Activated T-helper 17 cell treated with anti-CD3 and anti-CD28 coated beads, Interleukin-2, amount 50 U/mL, for 72 hours (primary cell): ENCODE measurements at regions not wholly inside any gene's neighbourhood (a gene's known extent, or its start where the extent isn't known, plus 50 kb on each side); places are given as distances from the start of the nearest gene placed in this dataset.
"Not testable (repeated sequence)": the region's sequence is repeated elsewhere in the genome, so short reads cannot be mapped to it uniquely, and the experiment has no call there.

Experiments
- ATAC-seq: fragments of 150-1000 bp; cut with Tn5 transposase; replicated peaks from 2 replicates; pipeline ENCODE4 v1.10.0; 2021; ENCODE audit warnings: mild to moderate bottlenecking, moderate library complexity
- H3K27ac Mint-ChIP-seq: one replicate; pipeline ENCODE4 v1.8.0; 2022; ENCODE audit warnings: mixed read lengths
- H3K27me3 Mint-ChIP-seq: one replicate; pipeline ENCODE4 v1.8.0; 2022; ENCODE audit warnings: mixed read lengths
- H3K36me3 Mint-ChIP-seq: one replicate; pipeline ENCODE4 v1.8.0; 2022; ENCODE audit warnings: low read depth, mild to moderate bottlenecking, mixed read lengths
- H3K4me1 Mint-ChIP-seq: one replicate; pipeline ENCODE4 v1.8.0; 2022; ENCODE audit warnings: mixed read lengths
- H3K4me3 Mint-ChIP-seq: one replicate; pipeline ENCODE4 v1.8.0; 2022; ENCODE audit warnings: mild to moderate bottlenecking, mixed read lengths
- H3K9me3 Mint-ChIP-seq: one replicate; pipeline ENCODE4 v1.8.0; 2022; ENCODE audit warnings: mixed read lengths

DNA sequence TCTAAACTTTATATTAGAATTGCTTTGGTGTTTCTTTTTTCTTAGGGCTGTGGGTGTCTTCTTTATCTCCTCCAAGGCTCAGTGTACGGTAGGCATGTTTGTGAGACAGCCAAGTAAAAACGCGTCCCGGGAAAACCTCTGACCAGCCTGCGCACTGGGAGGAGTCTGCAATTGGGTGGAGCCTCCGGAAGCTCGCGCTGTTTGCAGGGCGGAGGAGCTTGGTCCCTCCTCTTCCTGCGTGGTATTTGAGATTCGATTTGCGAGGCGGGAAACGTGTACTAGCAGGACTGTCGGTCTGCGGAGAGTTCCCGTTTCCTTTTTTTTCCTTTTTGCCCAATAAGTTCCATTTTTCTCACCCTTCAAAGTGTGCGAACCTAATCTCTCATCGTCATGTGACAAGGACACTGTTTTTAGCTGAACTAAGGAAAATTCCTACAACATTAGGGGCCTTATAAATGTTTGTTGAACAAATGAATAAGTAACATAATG is 182.1 kb upstream of the OTX2 start:
- Mint-ChIP-seq H3K4me3 (no peak overlapping the region), H3K4me1 (no peaks in the 10 kb centered on the region), H3K27me3 (no peaks in the 10 kb centered on the region), H3K9me3 (peaks cover 4% of the 10 kb centered on the region), H3K27ac (no peak overlapping the region), H3K36me3 (no peaks in the 10 kb centered on the region)
- ATAC-seq, result no peak

DNA sequence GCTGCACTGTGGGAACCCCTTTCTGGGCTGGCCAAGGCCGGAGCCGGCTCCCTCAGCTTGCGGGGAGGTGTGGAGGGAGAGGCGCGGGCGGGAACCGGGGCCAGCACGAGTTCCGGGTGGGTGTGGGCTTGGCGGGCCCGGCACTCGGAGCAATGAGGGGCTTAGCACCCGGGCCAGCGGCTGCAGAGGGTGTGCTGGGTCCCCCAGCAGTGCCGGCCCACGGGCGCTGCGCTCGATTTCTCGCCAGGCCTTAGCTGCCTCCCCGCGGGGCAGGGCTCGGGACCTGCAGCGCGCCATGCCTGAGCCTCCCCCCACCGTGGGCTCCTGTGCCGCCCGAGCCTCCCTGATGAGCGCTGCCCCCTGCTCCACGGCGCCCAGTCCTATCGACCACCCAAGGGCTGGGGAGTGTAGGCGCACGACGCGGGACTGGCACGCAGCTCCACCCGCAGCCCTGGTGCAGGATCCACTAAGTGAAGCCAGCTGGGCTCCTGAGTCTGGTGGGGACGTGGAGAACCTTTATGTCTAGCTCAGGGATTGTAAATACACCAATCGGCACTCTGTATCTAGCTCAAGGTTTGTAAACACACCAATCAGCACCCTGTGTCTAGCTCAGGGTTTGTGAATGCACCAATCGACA is 180.8 kb upstream of the OTX2 start:
- ATAC-seq, H3K4me1 Mint-ChIP-seq, H3K27me3 Mint-ChIP-seq, H3K9me3 Mint-ChIP-seq, H3K36me3 Mint-ChIP-seq, H3K4me3 Mint-ChIP-seq, H3K27ac Mint-ChIP-seq: not testable (repeated sequence)

- Mint-ChIP-seq H3K4me1 (no peaks in the 10 kb centered on the region), H3K36me3 (no peaks in the 10 kb centered on the region), H3K9me3 (peaks cover 4% of the 10 kb centered on the region), H3K27me3 (no peaks in the 10 kb centered on the region), H3K4me3 (no peak overlapping the region), H3K27ac (no peak overlapping the region)
- no peak for ATAC-seq
Observed at GRCh38 chr14:56989359-56989758, 179.1 kb upstream of the OTX2 start.

DNA sequence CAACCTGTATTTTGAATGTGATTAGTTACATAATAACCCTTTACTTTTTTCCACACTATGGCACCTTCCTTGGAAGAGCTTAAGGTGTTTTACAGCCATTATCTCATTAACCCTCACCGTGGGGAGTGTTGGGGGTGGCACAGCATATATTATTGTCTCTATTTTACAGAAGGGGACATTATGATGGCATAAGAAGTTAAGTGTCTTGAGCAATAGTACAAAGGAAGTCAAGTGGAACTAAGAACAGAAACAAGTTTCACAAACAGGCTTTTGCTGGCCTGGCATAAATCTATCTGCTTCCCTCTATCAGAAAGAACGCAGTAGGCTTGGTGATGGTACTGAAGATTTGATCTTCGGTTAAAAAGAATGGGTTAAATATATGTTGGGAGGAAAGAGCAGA is 169.7 kb upstream of the OTX2 start:
- no peaks in the 10 kb centered on the region for H3K9me3 Mint-ChIP-seq
- peaks cover 14% of the 10 kb centered on the region for H3K27me3 Mint-ChIP-seq
- no peaks in the 10 kb centered on the region for H3K4me1 Mint-ChIP-seq
- no peaks in the 10 kb centered on the region for H3K36me3 Mint-ChIP-seq
- no peak for ATAC-seq
- no peak overlapping the region for H3K4me3 Mint-ChIP-seq
- no peak overlapping the region for H3K27ac Mint-ChIP-seq

GRCh38 chr14:56976211-56976610 is 165.9 kb upstream of the OTX2 start:
- Mint-ChIP-seq H3K4me3 (no peak overlapping the region), H3K9me3 (no peaks in the 10 kb centered on the region), H3K4me1 (no peaks in the 10 kb centered on the region), H3K27ac (no peak overlapping the region), H3K27me3 (peaks cover 9% of the 10 kb centered on the region), H3K36me3 (no peaks in the 10 kb centered on the region)
- ATAC-seq, result no peak

- no peaks in the 10 kb centered on the region for H3K4me1 Mint-ChIP-seq
- H3K36me3 Mint-ChIP-seq, result no peaks in the 10 kb centered on the region
- H3K4me3 Mint-ChIP-seq, result no peak overlapping the region
- no peak overlapping the region for H3K27ac Mint-ChIP-seq
- H3K9me3 Mint-ChIP-seq, result no peaks in the 10 kb centered on the region
- ATAC-seq, result no peak
- H3K27me3 Mint-ChIP-seq, result peaks cover 9% of the 10 kb centered on the region
Observed at GRCh38 chr14:56975521-56975920, 165.2 kb upstream of the OTX2 start.

GRCh38 chr14:56972948-56973347 is 162.7 kb upstream of the OTX2 start:
- Mint-ChIP-seq H3K9me3 (peaks cover 5% of the 10 kb centered on the region), H3K4me1 (no peaks in the 10 kb centered on the region), H3K27ac (no peak overlapping the region), H3K36me3 (no peaks in the 10 kb centered on the region), H3K4me3 (no peak overlapping the region), H3K27me3 (peaks cover 9% of the 10 kb centered on the region)
- no peak for ATAC-seq

DNA sequence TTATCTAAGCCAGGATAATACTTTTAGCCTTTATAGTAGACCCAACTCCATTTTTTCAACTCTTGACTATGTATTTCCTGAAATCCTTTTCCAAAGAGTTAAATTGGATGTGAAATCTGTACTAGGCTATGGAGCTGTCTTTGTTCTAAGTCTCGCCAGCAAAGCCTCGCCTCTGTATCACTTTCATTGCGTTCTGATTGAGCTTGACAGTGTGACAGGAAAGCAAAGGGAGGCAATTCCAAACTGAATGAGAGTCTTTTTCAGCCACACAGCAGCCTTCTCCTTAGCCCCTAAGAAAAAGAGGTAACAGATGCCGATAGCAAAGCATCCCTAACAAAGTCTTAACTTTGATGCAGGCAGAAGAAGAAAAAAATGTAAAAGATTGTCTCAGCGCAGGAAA is 154.6 kb upstream of the OTX2 start:
- ATAC-seq, result no peak
- no peak overlapping the region for H3K4me3 Mint-ChIP-seq
- no peaks in the 10 kb centered on the region for H3K36me3 Mint-ChIP-seq
- H3K27me3 Mint-ChIP-seq, result peaks cover 4% of the 10 kb centered on the region
- H3K27ac Mint-ChIP-seq, result no peak overlapping the region
- H3K4me1 Mint-ChIP-seq, result no peaks in the 10 kb centered on the region
- H3K9me3 Mint-ChIP-seq, result peaks cover 3% of the 10 kb centered on the region

DNA sequence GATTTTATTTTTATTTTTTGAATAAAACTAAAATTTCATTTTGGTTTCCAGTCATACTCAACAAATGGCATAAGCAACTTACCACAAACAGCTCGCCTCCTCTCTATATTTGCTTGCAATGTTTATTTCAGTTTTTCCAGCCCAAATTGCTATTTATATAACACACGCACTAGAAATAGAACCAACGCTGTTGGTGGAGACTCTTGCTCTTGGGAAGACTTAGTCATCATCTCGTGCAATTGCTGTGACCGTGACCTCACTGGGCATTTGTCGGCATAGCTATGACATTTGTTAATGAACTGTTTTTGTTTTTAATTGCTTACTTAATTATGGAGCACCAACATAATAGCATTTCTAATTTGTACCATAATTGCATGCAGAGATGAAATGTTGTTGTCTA is 153.1 kb upstream of the OTX2 start:
- H3K9me3 Mint-ChIP-seq, result no peaks in the 10 kb centered on the region
- no peaks in the 10 kb centered on the region for H3K4me1 Mint-ChIP-seq
- no peak overlapping the region for H3K4me3 Mint-ChIP-seq
- no peaks in the 10 kb centered on the region for H3K36me3 Mint-ChIP-seq
- peaks cover 4% of the 10 kb centered on the region for H3K27me3 Mint-ChIP-seq
- no peak for ATAC-seq
- H3K27ac Mint-ChIP-seq, result no peak overlapping the region

DNA sequence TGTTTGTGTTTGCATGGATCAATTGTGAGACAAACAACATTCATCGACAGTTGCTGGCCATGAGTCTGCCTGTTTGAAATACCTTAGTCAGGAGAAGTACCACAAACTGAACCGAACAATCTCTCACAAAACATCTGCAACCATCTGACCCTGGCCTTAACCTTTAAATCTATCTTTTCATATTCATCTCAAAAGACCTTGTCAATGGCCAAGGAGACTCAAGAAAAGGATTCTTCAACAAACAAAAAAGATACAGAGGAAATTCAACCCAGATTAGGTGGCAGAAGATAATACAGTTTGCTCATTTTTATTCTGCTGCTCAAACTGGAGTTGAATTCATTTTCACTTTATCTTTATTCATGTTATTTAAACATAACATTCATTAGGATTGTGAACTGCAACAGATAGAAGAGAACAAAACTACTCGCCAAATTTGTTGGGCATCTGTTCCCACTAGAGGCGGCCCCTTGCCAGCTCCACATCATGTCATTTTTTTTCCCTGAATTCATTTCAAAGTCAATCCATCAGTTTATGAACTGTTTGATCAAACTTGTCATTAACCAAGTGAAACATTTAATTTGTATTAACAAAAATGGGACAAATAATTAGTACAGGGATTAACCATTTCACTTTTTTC is 152.3 kb upstream of the OTX2 start:
- Mint-ChIP-seq H3K4me3 (no peak overlapping the region), H3K27ac (no peak overlapping the region), H3K27me3 (peaks cover 4% of the 10 kb centered on the region), H3K36me3 (no peaks in the 10 kb centered on the region), H3K4me1 (no peaks in the 10 kb centered on the region), H3K9me3 (no peaks in the 10 kb centered on the region)
- ATAC-seq, result no peak

DNA sequence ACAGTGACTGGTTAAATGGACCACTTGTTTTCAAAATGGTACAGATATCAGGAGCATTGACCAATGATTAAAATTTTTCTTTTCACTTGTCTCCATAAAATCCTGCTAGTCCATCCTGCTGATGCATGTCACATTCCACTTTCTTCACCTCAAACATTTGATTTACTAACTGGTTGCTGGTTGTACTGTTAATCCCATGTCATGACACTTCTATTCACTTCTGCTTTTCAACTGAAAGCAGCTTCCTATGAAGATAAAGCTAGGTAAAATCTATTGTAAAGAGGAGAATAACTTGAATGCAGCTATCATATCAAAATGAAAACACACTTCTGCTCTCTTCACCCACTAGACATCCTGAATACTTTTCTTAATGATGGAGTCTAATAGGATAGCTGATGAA is 149.6 kb upstream of the OTX2 start:
- H3K27ac Mint-ChIP-seq, result no peak overlapping the region
- no peaks in the 10 kb centered on the region for H3K9me3 Mint-ChIP-seq
- peaks cover 13% of the 10 kb centered on the region for H3K27me3 Mint-ChIP-seq
- ATAC-seq, result no peak
- no peaks in the 10 kb centered on the region for H3K4me1 Mint-ChIP-seq
- H3K4me3 Mint-ChIP-seq, result no peak overlapping the region
- H3K36me3 Mint-ChIP-seq, result no peaks in the 10 kb centered on the region

- Mint-ChIP-seq H3K36me3 (no peaks in the 10 kb centered on the region), H3K9me3 (no peaks in the 10 kb centered on the region), H3K4me1 (no peaks in the 10 kb centered on the region), H3K4me3 (no peak overlapping the region), H3K27ac (no peak overlapping the region), H3K27me3 (peaks cover 13% of the 10 kb centered on the region)
- ATAC-seq, result no peak
Observed at GRCh38 chr14:56959121-56959520, 148.8 kb upstream of the OTX2 start.

- H3K4me1 Mint-ChIP-seq, result no peaks in the 10 kb centered on the region
- H3K27me3 Mint-ChIP-seq, result peaks cover 14% of the 10 kb centered on the region
- H3K27ac Mint-ChIP-seq, result no peak overlapping the region
- H3K4me3 Mint-ChIP-seq, result no peak overlapping the region
- no peaks in the 10 kb centered on the region for H3K9me3 Mint-ChIP-seq
- no peak for ATAC-seq
- no peaks in the 10 kb centered on the region for H3K36me3 Mint-ChIP-seq
Observed at GRCh38 chr14:56956182-56956581, 145.9 kb upstream of the OTX2 start.

DNA sequence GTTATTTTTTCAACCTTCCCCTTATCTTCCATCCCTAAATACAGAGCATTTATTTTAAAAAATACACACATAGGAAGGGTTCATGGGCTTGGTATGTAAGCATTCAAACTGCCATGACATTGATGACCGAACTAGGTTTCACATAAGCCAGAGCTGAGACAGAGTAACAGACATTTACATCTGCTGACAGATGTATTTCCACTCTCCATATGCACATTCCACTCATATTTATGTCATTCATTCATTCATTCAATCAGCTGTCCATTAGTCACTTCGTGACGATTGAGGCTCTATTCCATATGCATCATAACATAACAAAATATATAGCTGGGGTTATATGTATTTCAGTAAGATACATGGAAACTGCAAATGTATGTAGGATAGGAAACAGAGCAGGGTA is 145.5 kb upstream of the OTX2 start:
- no peak overlapping the region for H3K4me3 Mint-ChIP-seq
- ATAC-seq, result no peak
- peaks cover 12% of the 10 kb centered on the region for H3K27me3 Mint-ChIP-seq
- H3K27ac Mint-ChIP-seq, result no peak overlapping the region
- H3K9me3 Mint-ChIP-seq, result no peaks in the 10 kb centered on the region
- no peaks in the 10 kb centered on the region for H3K4me1 Mint-ChIP-seq
- H3K36me3 Mint-ChIP-seq, result no peaks in the 10 kb centered on the region

GRCh38 chr14:56953884-56954283 is 143.6 kb upstream of the OTX2 start:
- Mint-ChIP-seq H3K36me3 (no peaks in the 10 kb centered on the region), H3K9me3 (no peaks in the 10 kb centered on the region), H3K4me1 (no peaks in the 10 kb centered on the region), H3K4me3 (no peak overlapping the region), H3K27me3 (peaks cover 12% of the 10 kb centered on the region), H3K27ac (no peak overlapping the region)
- ATAC-seq, result no peak
